ENCODE measurements at regions not wholly inside any gene's neighbourhood (a gene's known extent, or its start where the extent isn't known, plus 50 kb on each side); places are given as distances from the start of the nearest gene placed in this dataset.

GRCh38 chrX:9337046-9337445, 127.8 kb upstream of the TBL1X start:
- Histone ChIP-seq H3K9ac (ENCODE audit: low read depth, low read length, poor library complexity, severe bottlenecking) (no peak overlapping the region), H3K27me3 (ENCODE audit: insufficient read depth, low read length, poor library complexity, severe bottlenecking) (no peaks in the 10 kb centered on the region), H3K4me2 (ENCODE audit: low read depth, low read length, poor library complexity, severe bottlenecking) (no peak overlapping the region), H3F3A (ENCODE audit: low read depth) (peaks cover 3% of the 10 kb centered on the region; the same call in 1 of the 2 replicates), H3K9me2 (replicated peaks; ENCODE audit: low read depth, low read length) (no peaks in the 10 kb centered on the region), H3K4me3 (ENCODE audit: low read length, poor library complexity, severe bottlenecking) (no peak overlapping the region), H3K4me1 (ENCODE audit: insufficient read depth, low read length, poor library complexity, severe bottlenecking) (peaks cover 14% of the 10 kb centered on the region), H3K9me3 (ENCODE audit: insufficient read depth, low read depth, low read length) (no peaks in the 10 kb centered on the region), H4K20me1 (ENCODE audit: insufficient read depth, low read length, poor library complexity, severe bottlenecking) (no peaks in the 10 kb centered on the region), H3K79me2 (ENCODE audit: insufficient read depth, low read length) (no peaks in the 10 kb centered on the region), H2AFZ (ENCODE audit: low read length) (no peak overlapping the region), H3K36me3 (ENCODE audit: insufficient read depth, low read length) (no peaks in the 10 kb centered on the region)
- TF ChIP-seq CTCF (conservative IDR thresholded peaks at IDR 0.05; ENCODE audit: low read length), result no peak
- TF ChIP-seq EZH2phosphoT487 (IDR thresholded peaks at IDR 0.05; ENCODE audit: borderline replicate concordance), result no peak

- H3K4me1 ChIP-seq (ENCODE audit: insufficient read depth, low read length, poor library complexity, severe bottlenecking), result peaks cover 20% of the 10 kb centered on the region
- H3K4me3 ChIP-seq (ENCODE audit: low read length, poor library complexity, severe bottlenecking), result no peak overlapping the region
- H3K9ac ChIP-seq (ENCODE audit: low read depth, low read length, poor library complexity, severe bottlenecking), result no peak overlapping the region
- H4K20me1 ChIP-seq (ENCODE audit: insufficient read depth, low read length, poor library complexity, severe bottlenecking), result no peaks in the 10 kb centered on the region
- no peaks in the 10 kb centered on the region for H3K27me3 ChIP-seq (ENCODE audit: insufficient read depth, low read length, poor library complexity, severe bottlenecking)
- no peaks in the 10 kb centered on the region for H3K9me3 ChIP-seq (ENCODE audit: insufficient read depth, low read depth, low read length)
- H3K36me3 ChIP-seq (ENCODE audit: insufficient read depth, low read length), result no peaks in the 10 kb centered on the region
- H3K79me2 ChIP-seq (ENCODE audit: insufficient read depth, low read length), result no peaks in the 10 kb centered on the region
- H2AFZ ChIP-seq (ENCODE audit: low read length), result no peak overlapping the region
- TF ChIP-seq CTCF (conservative IDR thresholded peaks at IDR 0.05; ENCODE audit: low read length) (no peak), EZH2phosphoT487 (IDR thresholded peaks at IDR 0.05; ENCODE audit: borderline replicate concordance) (no peak)
- peaks cover 3% of the 10 kb centered on the region; the same call in 1 of the 2 replicates for H3F3A ChIP-seq (ENCODE audit: low read depth)
- H3K4me2 ChIP-seq (ENCODE audit: low read depth, low read length, poor library complexity, severe bottlenecking), result no peak overlapping the region
- no peaks in the 10 kb centered on the region for H3K9me2 ChIP-seq (replicated peaks; ENCODE audit: low read depth, low read length)
Measured at GRCh38 chrX:9338986-9339385, 125.9 kb upstream of the TBL1X start.

GRCh38 chrX:9339603-9340491, 125.0 kb upstream of the TBL1X start:
- no peak overlapping the region for H2AFZ ChIP-seq (ENCODE audit: low read length)
- no peaks in the 10 kb centered on the region for H3K79me2 ChIP-seq (ENCODE audit: insufficient read depth, low read length)
- no peaks in the 10 kb centered on the region for H3K9me2 ChIP-seq (replicated peaks; ENCODE audit: low read depth, low read length)
- H3K4me2 ChIP-seq (ENCODE audit: low read depth, low read length, poor library complexity, severe bottlenecking), result peak overlapping the region; percentile 73
- no peak overlapping the region for H3K9ac ChIP-seq (ENCODE audit: low read depth, low read length, poor library complexity, severe bottlenecking)
- no peak overlapping the region for H3K4me3 ChIP-seq (ENCODE audit: low read length, poor library complexity, severe bottlenecking)
- TF ChIP-seq CTCF (conservative IDR thresholded peaks at IDR 0.05; ENCODE audit: low read length) (no peak), EZH2phosphoT487 (IDR thresholded peaks at IDR 0.05; ENCODE audit: borderline replicate concordance) (no peak)
- no peaks in the 10 kb centered on the region for H3K27me3 ChIP-seq (ENCODE audit: insufficient read depth, low read length, poor library complexity, severe bottlenecking)
- H3K4me1 ChIP-seq (ENCODE audit: insufficient read depth, low read length, poor library complexity, severe bottlenecking), result peaks cover 20% of the 10 kb centered on the region
- no peaks in the 10 kb centered on the region for H3K36me3 ChIP-seq (ENCODE audit: insufficient read depth, low read length)
- H3K9me3 ChIP-seq (ENCODE audit: insufficient read depth, low read depth, low read length), result no peaks in the 10 kb centered on the region
- H3F3A ChIP-seq (ENCODE audit: low read depth), result peaks cover 3% of the 10 kb centered on the region; the same call in 1 of the 2 replicates
- H4K20me1 ChIP-seq (ENCODE audit: insufficient read depth, low read length, poor library complexity, severe bottlenecking), result no peaks in the 10 kb centered on the region
